Neural cell (in vitro differentiated cells): ENCODE measurements at regions not wholly inside any gene's neighbourhood (a gene's known extent, or its start where the extent isn't known, plus 50 kb on each side); places are given as distances from the start of the nearest gene placed in this dataset.

ENCODE experiments used
- H2AFZ ChIP-seq: fragments of 200-600, 300-800 bp; sonication (generic), shearing (Covaris generic); 2 replicates; pipeline ENCODE4 v1.6.0; 2014; ENCODE audit warnings: low read depth, mild to moderate bottlenecking, antibody characterized with exemption, low read length, moderate library complexity
- H3F3A ChIP-seq: fragments of 200-600 bp; shearing (Covaris generic); 2 replicates; pipeline ENCODE4 v1.6.1; 2016; ENCODE audit warnings: mild to moderate bottlenecking, moderate library complexity, mixed read lengths, antibody characterized with exemption, low read length; ENCODE audit not compliant: insufficient read depth, poor library complexity, severe bottlenecking
- H3K27ac ChIP-seq: fragments of 200-600, 300-800 bp; sonication (generic), shearing (Covaris generic); 2 replicates; pipeline ENCODE4 v1.5.1; 2014; ENCODE audit warnings: mild to moderate bottlenecking, low read length, moderate library complexity
- H3K27me3 ChIP-seq: fragments of 300-800, 200-600 bp; sonication (generic), shearing (Covaris generic); 2 replicates; pipeline ENCODE4 v1.6.0; 2014; ENCODE audit warnings: mild to moderate bottlenecking, low read depth, low read length, moderate library complexity; ENCODE audit not compliant: insufficient read depth
- H3K36me3 ChIP-seq: fragments of 300-800, 200-600 bp; sonication (generic), shearing (Covaris generic); 2 replicates; pipeline ENCODE4 v1.5.1; 2014; ENCODE audit warnings: mild to moderate bottlenecking, antibody characterized with exemption, low read length, moderate library complexity; ENCODE audit not compliant: insufficient read depth
- H3K4me2 ChIP-seq: fragments of 300-800, 200-600 bp; sonication (generic), shearing (Covaris generic); 2 replicates; pipeline ENCODE4 v1.6.0; 2014; ENCODE audit warnings: mild to moderate bottlenecking, low read length
- H3K4me3 ChIP-seq: fragments of 300-800, 200-600 bp; sonication (generic), shearing (Covaris generic); 2 replicates; pipeline ENCODE4 v1.5.1; 2014; ENCODE audit warnings: mild to moderate bottlenecking, low read length, moderate library complexity
- H3K79me2 ChIP-seq: fragments of 200-600 bp; shearing (Covaris generic); replicated peaks from 2 replicates; pipeline ENCODE4 v1.6.0; 2014; ENCODE audit warnings: mild to moderate bottlenecking, low read length, moderate library complexity; ENCODE audit not compliant: insufficient read depth
- H3K9ac ChIP-seq: fragments of 300-800, 200-600 bp; sonication (generic), shearing (Covaris generic); 2 replicates; pipeline ENCODE4 v1.6.1; 2016; ENCODE audit warnings: mild to moderate bottlenecking, low read length, mixed read lengths
- H3K9me2 ChIP-seq: fragments of 200-600 bp; shearing (Covaris generic); 2 replicates; pipeline ENCODE4 v1.6.1; 2016; ENCODE audit warnings: mild to moderate bottlenecking, low read length, mixed read lengths; ENCODE audit not compliant: insufficient read depth
- H3K9me3 ChIP-seq: fragments of 200-600, 300-800 bp; sonication (generic), shearing (Covaris generic); 2 replicates; pipeline ENCODE4 v1.6.1; 2016; ENCODE audit warnings: mild to moderate bottlenecking, mixed run types, low read length, moderate library complexity, mixed read lengths
- H4K20me1 ChIP-seq: fragments of 200-600 bp; shearing (Covaris generic); 2 replicates; pipeline ENCODE4 v1.6.1; 2016; ENCODE audit warnings: mild to moderate bottlenecking, mixed run types; ENCODE audit not compliant: insufficient read depth
- EP300 ChIP-seq: fragments of 450-650 bp; conservative IDR thresholded peaks from 2 replicates; pipeline ENCODE4 v1.6.1; 2014; ENCODE audit warnings: antibody characterized with exemption, mild to moderate bottlenecking, moderate library complexity; ENCODE audit not compliant: poor library complexity, severe bottlenecking
- EZH2 ChIP-seq: fragments of 200-600, 300-800 bp; shearing (Covaris generic), sonication (generic); IDR thresholded peaks from 2 replicates; pipeline ENCODE4 v1.6.1; 2014; ENCODE audit warnings: antibody characterized with exemption, low read length, borderline replicate concordance, mild to moderate bottlenecking; ENCODE audit not compliant: insufficient read depth, poor library complexity, severe bottlenecking
- MXI1 ChIP-seq: fragments of 450-650 bp; conservative IDR thresholded peaks from 2 replicates; pipeline ENCODE4 v1.6.1; 2014; ENCODE audit warnings: antibody characterized with exemption, mild to moderate bottlenecking; ENCODE audit not compliant: poor library complexity, severe bottlenecking
- POLR2AphosphoS5 ChIP-seq: IDR thresholded peaks from 2 replicates; pipeline ENCODE4 v1.6.1; 2012
- RAD21 ChIP-seq: fragments of 450-650 bp; conservative IDR thresholded peaks from 2 replicates; pipeline ENCODE4 v1.6.1; 2014; ENCODE audit warnings: antibody characterized with exemption, mild to moderate bottlenecking, moderate library complexity
- SMC3 ChIP-seq: fragments of 450-650 bp; conservative IDR thresholded peaks from 2 replicates; pipeline ENCODE4 v1.6.1; 2014; ENCODE audit warnings: antibody characterized with exemption, mild to moderate bottlenecking, moderate library complexity; ENCODE audit not compliant: poor library complexity
- TAF1 ChIP-seq: IDR thresholded peaks from 2 replicates; pipeline ENCODE4 v1.6.1; 2012; ENCODE audit warnings: low read depth
- TF ChIP-seq, protein P1 (sequence below): IDR thresholded peaks from 2 replicates; pipeline ENCODE4 v1.6.1; 2012; ENCODE audit warnings: borderline replicate concordance
- TF ChIP-seq, protein P2 (sequence below): fragments of 450-650 bp; IDR thresholded peaks from 2 replicates; pipeline ENCODE4 v1.5.1; 2014; ENCODE audit warnings: antibody characterized with exemption, mild to moderate bottlenecking, moderate library complexity; ENCODE audit not compliant: poor library complexity, severe bottlenecking

GRCh38 chr9:95769909-95770433, 105.5 kb upstream of the ERCC6L2 start:
- Histone ChIP-seq H3K79me2 (no peaks in the 10 kb centered on the region), H3K9me3 (no peaks in the 10 kb centered on the region), H3K27ac (no peak overlapping the region), H3K4me2 (no peak overlapping the region), H3K36me3 (no peaks in the 10 kb centered on the region), H3K9me2 (no peaks in the 10 kb centered on the region), H3F3A (no peaks in the 10 kb centered on the region), H3K27me3 (peaks cover 56% of the 10 kb centered on the region), H4K20me1 (no peaks in the 10 kb centered on the region), H3K9ac (no peak overlapping the region), H2AFZ (no peak overlapping the region), H3K4me3 (no peak overlapping the region)
- TF ChIP-seq TAF1: no peak
- TF ChIP-seq, protein P1, sequence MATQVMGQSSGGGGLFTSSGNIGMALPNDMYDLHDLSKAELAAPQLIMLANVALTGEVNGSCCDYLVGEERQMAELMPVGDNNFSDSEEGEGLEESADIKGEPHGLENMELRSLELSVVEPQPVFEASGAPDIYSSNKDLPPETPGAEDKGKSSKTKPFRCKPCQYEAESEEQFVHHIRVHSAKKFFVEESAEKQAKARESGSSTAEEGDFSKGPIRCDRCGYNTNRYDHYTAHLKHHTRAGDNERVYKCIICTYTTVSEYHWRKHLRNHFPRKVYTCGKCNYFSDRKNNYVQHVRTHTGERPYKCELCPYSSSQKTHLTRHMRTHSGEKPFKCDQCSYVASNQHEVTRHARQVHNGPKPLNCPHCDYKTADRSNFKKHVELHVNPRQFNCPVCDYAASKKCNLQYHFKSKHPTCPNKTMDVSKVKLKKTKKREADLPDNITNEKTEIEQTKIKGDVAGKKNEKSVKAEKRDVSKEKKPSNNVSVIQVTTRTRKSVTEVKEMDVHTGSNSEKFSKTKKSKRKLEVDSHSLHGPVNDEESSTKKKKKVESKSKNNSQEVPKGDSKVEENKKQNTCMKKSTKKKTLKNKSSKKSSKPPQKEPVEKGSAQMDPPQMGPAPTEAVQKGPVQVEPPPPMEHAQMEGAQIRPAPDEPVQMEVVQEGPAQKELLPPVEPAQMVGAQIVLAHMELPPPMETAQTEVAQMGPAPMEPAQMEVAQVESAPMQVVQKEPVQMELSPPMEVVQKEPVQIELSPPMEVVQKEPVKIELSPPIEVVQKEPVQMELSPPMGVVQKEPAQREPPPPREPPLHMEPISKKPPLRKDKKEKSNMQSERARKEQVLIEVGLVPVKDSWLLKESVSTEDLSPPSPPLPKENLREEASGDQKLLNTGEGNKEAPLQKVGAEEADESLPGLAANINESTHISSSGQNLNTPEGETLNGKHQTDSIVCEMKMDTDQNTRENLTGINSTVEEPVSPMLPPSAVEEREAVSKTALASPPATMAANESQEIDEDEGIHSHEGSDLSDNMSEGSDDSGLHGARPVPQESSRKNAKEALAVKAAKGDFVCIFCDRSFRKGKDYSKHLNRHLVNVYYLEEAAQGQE: no peak
- TF ChIP-seq RAD21: no peak
- TF ChIP-seq, protein P2, sequence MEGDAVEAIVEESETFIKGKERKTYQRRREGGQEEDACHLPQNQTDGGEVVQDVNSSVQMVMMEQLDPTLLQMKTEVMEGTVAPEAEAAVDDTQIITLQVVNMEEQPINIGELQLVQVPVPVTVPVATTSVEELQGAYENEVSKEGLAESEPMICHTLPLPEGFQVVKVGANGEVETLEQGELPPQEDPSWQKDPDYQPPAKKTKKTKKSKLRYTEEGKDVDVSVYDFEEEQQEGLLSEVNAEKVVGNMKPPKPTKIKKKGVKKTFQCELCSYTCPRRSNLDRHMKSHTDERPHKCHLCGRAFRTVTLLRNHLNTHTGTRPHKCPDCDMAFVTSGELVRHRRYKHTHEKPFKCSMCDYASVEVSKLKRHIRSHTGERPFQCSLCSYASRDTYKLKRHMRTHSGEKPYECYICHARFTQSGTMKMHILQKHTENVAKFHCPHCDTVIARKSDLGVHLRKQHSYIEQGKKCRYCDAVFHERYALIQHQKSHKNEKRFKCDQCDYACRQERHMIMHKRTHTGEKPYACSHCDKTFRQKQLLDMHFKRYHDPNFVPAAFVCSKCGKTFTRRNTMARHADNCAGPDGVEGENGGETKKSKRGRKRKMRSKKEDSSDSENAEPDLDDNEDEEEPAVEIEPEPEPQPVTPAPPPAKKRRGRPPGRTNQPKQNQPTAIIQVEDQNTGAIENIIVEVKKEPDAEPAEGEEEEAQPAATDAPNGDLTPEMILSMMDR: no peak
- no peak for TF ChIP-seq EP300
- no peak for TF ChIP-seq MXI1
- TF ChIP-seq POLR2AphosphoS5: no peak
- no peak for TF ChIP-seq SMC3
- no peak for TF ChIP-seq EZH2

DNA sequence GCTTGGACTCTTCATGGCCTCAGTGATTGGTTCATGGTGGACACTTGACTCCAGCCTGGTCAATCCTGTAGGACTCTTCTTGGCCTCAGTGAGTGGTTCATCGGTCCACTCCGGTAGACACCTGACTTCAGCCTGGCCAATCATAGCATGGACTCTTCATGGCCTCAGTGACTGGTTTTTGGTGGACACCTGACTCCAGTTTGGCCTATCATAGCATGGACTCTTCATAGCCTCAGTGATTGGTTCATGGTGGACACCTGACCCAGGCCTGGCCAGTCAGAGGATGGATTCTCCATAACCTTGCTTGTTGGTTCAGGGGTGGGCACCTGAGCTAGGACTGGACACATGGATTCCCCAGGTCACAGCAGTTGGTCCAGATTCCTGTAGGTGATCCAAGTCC, 106.0 kb upstream of the ERCC6L2 start:
- Histone ChIP-seq H2AFZ (no peak overlapping the region), H3K4me2 (no peak overlapping the region), H3K4me3 (no peak overlapping the region), H3K27ac (no peak overlapping the region), H3K36me3 (no peaks in the 10 kb centered on the region), H4K20me1 (no peaks in the 10 kb centered on the region), H3K9me3 (no peaks in the 10 kb centered on the region), H3K27me3 (peaks cover 51% of the 10 kb centered on the region), H3F3A (no peaks in the 10 kb centered on the region), H3K9me2 (no peaks in the 10 kb centered on the region), H3K79me2 (no peaks in the 10 kb centered on the region), H3K9ac (no peak overlapping the region)
- TF ChIP-seq, protein P2: no peak
- TF ChIP-seq EP300 (no peak), SMC3 (no peak), EZH2 (no peak), RAD21 (no peak), POLR2AphosphoS5 (no peak), TAF1 (no peak), MXI1 (no peak)
- TF ChIP-seq, protein P1: no peak
